H1 (cell line): ENCODE measurements at regions not wholly inside any gene's neighbourhood (a gene's known extent, or its start where the extent isn't known, plus 50 kb on each side); places are given as distances from the start of the nearest gene placed in this dataset.
"Not testable (repeated sequence)": the region's sequence is repeated elsewhere in the genome, so short reads cannot be mapped to it uniquely, and the experiment has no call there.

Source experiments
- CTCF ChIA-PET: fragments of 300-600 bp; sonication (Branson Sonifier 250); formaldehyde crosslinking; loops from one replicate; lab custom pipeline; 2021; ENCODE audit not compliant: partially characterized antibody; lab: Charles Lee
- POLR2A ChIA-PET: fragments of 300-600 bp; sonication (Branson Sonifier 250); formaldehyde crosslinking; loops from one replicate; lab custom pipeline; 2021; ENCODE audit warnings: inconsistent platforms; ENCODE audit not compliant: partially characterized antibody; lab: Charles Lee
- DNase-seq, 2 experiments: peaks; one replicate each; pipeline versions ENCODE4 v3.0.0 to v3.0.0-alpha.2; 2010 to 2022; ENCODE audit warnings: low spot score in 2 of 2, low read depth in 1 of 2, mixed read lengths in 1 of 2
- FAIRE-seq: peaks from 2 replicates; lab custom pipeline; 2011; peaks lifted over from hg19 to GRCh38; lab: Jason Lieb, UNC
- H2AFZ ChIP-seq: 2 replicates; pipeline ENCODE4 v1.8.1; 2012; ENCODE audit warnings: low read length, inconsistent platforms
- H2AK5ac ChIP-seq: 2 replicates; pipeline ENCODE4 v1.6.1; 2013; ENCODE audit warnings: low read depth, low read length
- H2BK120ac ChIP-seq: replicated peaks from 2 replicates; pipeline ENCODE3; 2013; ENCODE audit warnings: low read depth, low read length, inconsistent platforms
- H2BK12ac ChIP-seq: 2 replicates; pipeline ENCODE4 v1.6.1; 2013; ENCODE audit warnings: low read depth, low read length
- H2BK15ac ChIP-seq: 2 replicates; pipeline ENCODE4 v1.6.1; 2013; ENCODE audit warnings: low read length
- H2BK20ac ChIP-seq: 2 replicates; pipeline ENCODE4 v1.6.1; 2013; ENCODE audit warnings: low read length
- H2BK5ac ChIP-seq: 2 replicates; pipeline ENCODE4 v1.6.1; 2013; ENCODE audit warnings: low read depth, low read length
- H3K14ac ChIP-seq: 2 replicates; pipeline ENCODE4 v1.6.1; 2013; ENCODE audit warnings: inconsistent platforms; ENCODE audit not compliant: insufficient read length
- H3K18ac ChIP-seq: 2 replicates; pipeline ENCODE4 v1.6.1; 2013; ENCODE audit warnings: low read length; ENCODE audit errors: extremely low read depth
- H3K23ac ChIP-seq: 2 replicates; pipeline ENCODE4 v1.6.1; 2013; ENCODE audit warnings: inconsistent platforms; ENCODE audit not compliant: insufficient read length
- H3K23me2 ChIP-seq: 2 replicates; pipeline ENCODE4 v1.6.1; 2013; ENCODE audit warnings: low read depth, low read length
- H3K27ac ChIP-seq: 2 replicates; pipeline ENCODE4 v1.6.1; 2011; ENCODE audit warnings: low read depth, low read length, inconsistent platforms
- H3K27me3 ChIP-seq, 4 experiments: replicated peaks in 1 of 4; 1 replicate in 1 of 4; 2 replicates in 3 of 4; pipeline versions ENCODE4 v1.6.1 to v1.8.1; 2011 to 2013; ENCODE audit warnings: low read length in 3 of 4, mild to moderate bottlenecking in 3 of 4, inconsistent platforms in 2 of 4, mixed read lengths in 2 of 4, moderate library complexity in 1 of 4; ENCODE audit not compliant: control insufficient read depth in 3 of 4, insufficient read depth in 3 of 4; ENCODE audit errors: extremely low read depth in 1 of 4
- H3K36me3 ChIP-seq, 4 experiments: 2 replicates each; pipeline versions ENCODE4 v1.6.1 to v1.8.1; 2011 to 2013; ENCODE audit warnings: mild to moderate bottlenecking in 4 of 4, low read length in 3 of 4, moderate library complexity in 2 of 4, control low read depth in 1 of 4, inconsistent platforms in 1 of 4; ENCODE audit not compliant: insufficient read depth in 4 of 4, control insufficient read depth in 2 of 4
- H3K4ac ChIP-seq: replicated peaks from 2 replicates; pipeline ENCODE3; 2013; ENCODE audit warnings: low read length, low read depth, mixed read lengths, inconsistent platforms; ENCODE audit not compliant: insufficient read length
- H3K4me1 ChIP-seq, 4 experiments: replicated peaks in 1 of 4; 1 replicate in 1 of 4; 2 replicates in 3 of 4; pipeline versions ENCODE4 v1.6.1 to v1.8.1; 2011 to 2013; ENCODE audit warnings: low read length in 3 of 4, inconsistent platforms in 2 of 4, mixed read lengths in 1 of 4; ENCODE audit not compliant: insufficient read depth in 4 of 4, control insufficient read depth in 3 of 4
- H3K4me2 ChIP-seq, 2 experiments: 2 replicates each; pipeline versions ENCODE4 v1.6.1 to v1.8.1; 2011 to 2013; ENCODE audit warnings: low read depth in 2 of 2, low read length in 2 of 2, control low read depth in 1 of 2, inconsistent platforms in 1 of 2, mild to moderate bottlenecking in 1 of 2; ENCODE audit not compliant: insufficient read depth in 1 of 2
- H3K4me3 ChIP-seq, 4 experiments: fragments of 200-600, 300-600 bp in 1 of 4; sonication (generic), shearing (Covaris generic), sonication (Bioruptor Twin) in 1 of 4; 2 replicates each; pipeline versions ENCODE4 v1.5.1 to v1.8.1; 2011 to 2016; ENCODE audit warnings: low read length in 4 of 4, low read depth in 3 of 4, control low read depth in 2 of 4, inconsistent platforms in 2 of 4, mild to moderate bottlenecking in 2 of 4, mixed read lengths in 1 of 4, moderate library complexity in 1 of 4; ENCODE audit not compliant: insufficient read depth in 2 of 4; ENCODE audit errors: extremely low read depth in 1 of 4
- H3K56ac ChIP-seq: replicated peaks from 2 replicates; pipeline ENCODE3; 2013; ENCODE audit warnings: low read depth, mild to moderate bottlenecking, mixed read lengths, low read length, inconsistent platforms; ENCODE audit not compliant: insufficient read length
- H3K79me1 ChIP-seq: 2 replicates; pipeline ENCODE4 v1.6.1; 2013; ENCODE audit warnings: low read depth, low read length, control low read depth
- H3K79me2 ChIP-seq, 2 experiments: 2 replicates each; pipeline versions ENCODE4 v1.6.1 to v1.8.1; 2012 to 2013; ENCODE audit warnings: low read length in 2 of 2, mild to moderate bottlenecking in 2 of 2, inconsistent platforms in 1 of 2; ENCODE audit not compliant: insufficient read depth in 2 of 2, control insufficient read depth in 1 of 2
- H3K9ac ChIP-seq, 4 experiments: replicated peaks in 1 of 4; 1 replicate in 1 of 4; 2 replicates in 3 of 4; pipeline versions ENCODE4 v1.6.1 to v1.8.1; 2011 to 2013; ENCODE audit warnings: low read depth in 3 of 4, low read length in 3 of 4, control low read depth in 2 of 4, mild to moderate bottlenecking in 2 of 4, moderate library complexity in 2 of 4, inconsistent platforms in 1 of 4; ENCODE audit errors: extremely low read depth in 1 of 4
- H3K9me3 ChIP-seq, 2 experiments: 2 replicates each; pipeline versions ENCODE4 v1.6.1 to v1.8.1; 2012 to 2013; ENCODE audit warnings: mild to moderate bottlenecking in 2 of 2, moderate library complexity in 2 of 2, control low read depth in 1 of 2, inconsistent platforms in 1 of 2, low read depth in 1 of 2, low read length in 1 of 2, mixed read lengths in 1 of 2; ENCODE audit not compliant: insufficient read depth in 2 of 2
- H4K20me1 ChIP-seq, 2 experiments: replicated peaks in 1 of 2; 2 replicates each; pipeline versions ENCODE3 to v1.8.1; 2011 to 2013; ENCODE audit warnings: inconsistent platforms in 2 of 2, low read length in 2 of 2, mild to moderate bottlenecking in 1 of 2; ENCODE audit not compliant: insufficient read depth in 2 of 2, control insufficient read depth in 1 of 2
- H4K5ac ChIP-seq: 2 replicates; pipeline ENCODE4 v1.6.1; 2013; ENCODE audit warnings: low read length, low read depth, mixed read lengths, inconsistent platforms; ENCODE audit not compliant: insufficient read length
- H4K8ac ChIP-seq: 2 replicates; pipeline ENCODE4 v1.8.0; 2013; ENCODE audit warnings: mild to moderate bottlenecking, moderate library complexity, low read length, inconsistent platforms; ENCODE audit not compliant: insufficient read depth; ENCODE audit errors: extremely low read depth
- H4K91ac ChIP-seq: replicated peaks from 2 replicates; pipeline ENCODE3; 2013; ENCODE audit warnings: low read length, mixed read lengths, inconsistent platforms; ENCODE audit not compliant: insufficient read length
- WGBS, 2 experiments: shearing (Covaris generic) in 1 of 2; methylation state at CpG; one replicate each; pipeline versions ENCODE4 v1.1.6 to v1.1.7; 2013 to 2015; ENCODE audit warnings: low lambda C conversion rate in 2 of 2, mixed read lengths in 2 of 2, inconsistent platforms in 1 of 2, low coverage in 1 of 2, missing lambda C conversion rate in 1 of 2; ENCODE audit not compliant: insufficient replicate concordance in 2 of 2, insufficient coverage in 1 of 2, insufficient read length in 1 of 2; ENCODE audit errors: extremely low coverage in 1 of 2, missing lambda C conversion rate in 1 of 2; 5-methylcytosine and 5-hydroxymethylcytosine counted together

GRCh38 chr22:16681290-16681689, 88.7 kb upstream of the CCT8L2 start:
- H3K23me2 ChIP-seq, H3K9ac ChIP-seq, H3K4me2 ChIP-seq, H4K20me1 ChIP-seq, H3K56ac ChIP-seq, H4K91ac ChIP-seq, H2AK5ac ChIP-seq, H3K18ac ChIP-seq, H2AFZ ChIP-seq, H4K8ac ChIP-seq, H3K27ac ChIP-seq, DNase-seq, H2BK120ac ChIP-seq, H3K27me3 ChIP-seq, FAIRE-seq, H3K79me2 ChIP-seq, H3K4me3 ChIP-seq, H3K36me3 ChIP-seq, H3K14ac ChIP-seq, POLR2A ChIA-PET, H2BK5ac ChIP-seq, CTCF ChIA-PET, H4K5ac ChIP-seq, H3K4ac ChIP-seq, H3K23ac ChIP-seq, H2BK12ac ChIP-seq, H2BK15ac ChIP-seq, H2BK20ac ChIP-seq, H3K79me1 ChIP-seq, H3K4me1 ChIP-seq: not testable (repeated sequence)
- H3K9me3 ChIP-seq = peaks cover 12 to 20% of the 10 kb centered on the region in 2 experiments
- 83% methylated on average over 1 of the region's 1 CpG; no CpG with 5 or more reads in 1 of the 2 experiments for WGBS, 2 experiments

- H2BK15ac ChIP-seq, H3K27ac ChIP-seq, H3K79me1 ChIP-seq, H4K5ac ChIP-seq, H3K4me1 ChIP-seq, H2BK12ac ChIP-seq, H3K23me2 ChIP-seq, H4K91ac ChIP-seq, H3K4me3 ChIP-seq, DNase-seq, H3K79me2 ChIP-seq, H3K4me2 ChIP-seq, H3K18ac ChIP-seq, H2BK5ac ChIP-seq, H3K56ac ChIP-seq, H3K14ac ChIP-seq, H3K23ac ChIP-seq, H3K4ac ChIP-seq, H2AK5ac ChIP-seq, FAIRE-seq, POLR2A ChIA-PET, H4K8ac ChIP-seq, H4K20me1 ChIP-seq, H3K36me3 ChIP-seq, H2BK20ac ChIP-seq, CTCF ChIA-PET, H3K27me3 ChIP-seq, H2AFZ ChIP-seq, H2BK120ac ChIP-seq, H3K9ac ChIP-seq: not testable (repeated sequence)
- peaks cover 14 to 23% of the 10 kb centered on the region in 2 experiments for H3K9me3 ChIP-seq
- WGBS, 2 experiments = 82% methylated on average over 4 of the region's 4 CpGs; no CpG with 5 or more reads in 1 of the 2 experiments
Observed at GRCh38 chr22:16680209-16680899, 87.7 kb upstream of the CCT8L2 start.
